RPMI7951 (cell line): ENCODE measurements at regions not wholly inside any gene's neighbourhood (a gene's known extent, or its start where the extent isn't known, plus 50 kb on each side); places are given as distances from the start of the nearest gene placed in this dataset.

Experiments
- DNase-seq: peaks from one replicate; pipeline ENCODE4 v3.0.0-alpha.2; 2012; ENCODE audit warnings: low read depth

GRCh38 chr1:106962591-106962990 is 93.9 kb upstream of the PRMT6 start:
- DNase-seq = no peak

GRCh38 chr1:106964495-106964894 is 92.0 kb upstream of the PRMT6 start:
- DNase-seq = no peak

- DNase-seq = no peak
Measured at GRCh38 chr1:106968644-106969043, 87.8 kb upstream of the PRMT6 start.

- no peak for DNase-seq
Measured at GRCh38 chr1:106969731-106970130, 86.7 kb upstream of the PRMT6 start.

- no peak for DNase-seq
Measured at GRCh38 chr1:106972074-106972473, 84.4 kb upstream of the PRMT6 start.

- no peak for DNase-seq
Measured at GRCh38 chr1:106975944-106976343, 80.5 kb upstream of the PRMT6 start.

- DNase-seq = no peak
Measured at GRCh38 chr1:106978477-106979322, 77.8 kb upstream of the PRMT6 start.

- DNase-seq = no peak
Measured at GRCh38 chr1:106979371-106979770, 77.1 kb upstream of the PRMT6 start.

GRCh38 chr1:106980121-106980520 is 76.4 kb upstream of the PRMT6 start:
- DNase-seq = no peak

- DNase-seq = no peak
Measured at GRCh38 chr1:106984801-106985200, 71.7 kb upstream of the PRMT6 start.

- DNase-seq = no peak
Measured at GRCh38 chr1:106986603-106987002, 69.9 kb upstream of the PRMT6 start.

GRCh38 chr1:106995970-106996369 is 60.5 kb upstream of the PRMT6 start:
- no peak for DNase-seq

- DNase-seq = no peak
Measured at GRCh38 chr1:106998431-106999002, 58.0 kb upstream of the PRMT6 start.

GRCh38 chr1:107000902-107001301 is 55.6 kb upstream of the PRMT6 start:
- DNase-seq = no peak

- DNase-seq = no peak
Measured at GRCh38 chr1:107003972-107004371, 52.5 kb upstream of the PRMT6 start.

GRCh38 chr1:107004421-107004820 is 52.1 kb upstream of the PRMT6 start:
- no peak for DNase-seq
